Cardiac fibroblast (primary cell): ENCODE measurements at regions not wholly inside any gene's neighbourhood (a gene's known extent, or its start where the extent isn't known, plus 50 kb on each side); places are given as distances from the start of the nearest gene placed in this dataset.

Source experiments
- DNase-seq, 2 donors: peaks; one replicate each; pipeline versions ENCODE4 v3.0.0 to v3.0.0-alpha.2; 2010; ENCODE audit warnings: low read depth in 2 of 2
- H3K4me3 ChIP-seq, 2 donors: replicated peaks in 1 of 2; 1 replicate in 1 of 2; 2 replicates in 1 of 2; pipeline ENCODE4 v1.5.1; 2011; ENCODE audit warnings: low read depth in 2 of 2, low read length in 2 of 2, mild to moderate bottlenecking in 2 of 2, moderate library complexity in 1 of 2
- CTCF ChIP-seq: IDR thresholded peaks from one replicate; pipeline ENCODE4 v1.5.1; 2011; ENCODE audit warnings: low read depth, mild to moderate bottlenecking, low read length, inconsistent platforms

- no peak for TF ChIP-seq CTCF
- no peak overlapping the region for H3K4me3 ChIP-seq
- DNase-seq: no peak
These were observed 679.5 kb upstream of the CDH8 start for GRCh38 chr16:62715701-62716100.

- H3K4me3 ChIP-seq: no peak overlapping the region
- DNase-seq: no peak
- no peak for TF ChIP-seq CTCF
These were observed 676.3 kb upstream of the CDH8 start for GRCh38 chr16:62712566-62712965.

GRCh38 chr16:62711797-62712196 lies 675.6 kb upstream of the CDH8 start:
- H3K4me3 ChIP-seq: no peak overlapping the region
- DNase-seq: no peak
- TF ChIP-seq CTCF: no peak

- no peak for DNase-seq
- H3K4me3 ChIP-seq: no peak overlapping the region
- TF ChIP-seq CTCF: no peak
These were observed 673.6 kb upstream of the CDH8 start for GRCh38 chr16:62709794-62710193.

GRCh38 chr16:62701426-62701825 lies 665.2 kb upstream of the CDH8 start:
- DNase-seq: no peak
- no peak for TF ChIP-seq CTCF
- no peak overlapping the region for H3K4me3 ChIP-seq

- no peak for DNase-seq
- no peak overlapping the region for H3K4me3 ChIP-seq
- no peak for TF ChIP-seq CTCF
These were observed 664.4 kb upstream of the CDH8 start for GRCh38 chr16:62700426-62701294.

- no peak for DNase-seq
- TF ChIP-seq CTCF: no peak
- H3K4me3 ChIP-seq: no peak overlapping the region
These were observed 656.4 kb upstream of the CDH8 start for GRCh38 chr16:62692685-62693084.
